HCT116 (cell line): ENCODE measurements at regions not wholly inside any gene's neighbourhood (a gene's known extent, or its start where the extent isn't known, plus 50 kb on each side); places are given as distances from the start of the nearest gene placed in this dataset.

ENCODE experiments used
- ATAC-seq: fragments of 200-7000 bp; cut with Tn5 transposase; 2 replicates; pipeline ENCODE4 v1.9.1; 2020; ENCODE audit warnings: mild to moderate bottlenecking, moderate library complexity
- BruUV-seq: library from RNA; stranded (reverse); fragments of 400-500 nt; replicated peaks from 2 replicates; lab custom pipeline; 2021; lab: Mats Ljungman, UMichigan
- CTCF ChIA-PET: fragments of 300-600 bp; sonication (Branson Sonifier 250); formaldehyde crosslinking; loops from one replicate; lab custom pipeline; 2021; ENCODE audit warnings: antibody characterized with exemption; lab: Charles Lee
- POLR2A ChIA-PET: fragments of 300-600, 350-600 bp; sonication (Branson Sonifier 250); formaldehyde crosslinking; loops from one replicate; lab custom pipeline; 2021; ENCODE audit warnings: antibody characterized with exemption; lab: Charles Lee
- RAD21 ChIA-PET, 2 experiments: fragments of 300-600 bp; sonication (Branson Sonifier 250); formaldehyde crosslinking; loops; one replicate each; lab custom pipeline; 2023; ENCODE audit warnings: low total read pairs in 2 of 2; ENCODE audit not compliant: uncharacterized antibody in 2 of 2, unreplicated experiment in 2 of 2, low non-redundant PET in 1 of 2; lab: Charles Lee
- DNase-seq: peaks from one replicate; pipeline ENCODE4 v3.0.0-alpha.2; 2010; ENCODE audit warnings: low read depth, low spot score
- H2AFZ ChIP-seq: fragments of 200-600 bp; shearing (Covaris generic), sonication (generic); 2 replicates; pipeline ENCODE4 v1.6.1; 2017; ENCODE audit warnings: low read depth, mixed run types, mixed read lengths, antibody characterized with exemption, low read length; ENCODE audit not compliant: poor library complexity, severe bottlenecking
- H3K27ac ChIP-seq: 2 replicates; pipeline ENCODE4 v1.5.1; 2012; ENCODE audit warnings: low read depth, low read length
- H3K27me3 ChIP-seq: fragments of 200-600 bp; sonication (generic); 2 replicates; pipeline ENCODE4 v1.6.1; 2016; ENCODE audit warnings: mixed run types, low read length, mixed read lengths; ENCODE audit not compliant: insufficient read depth
- H3K36me3 ChIP-seq, 2 experiments: fragments of 200-500 bp in 1 of 2; fragments of 200-600 bp in 1 of 2; sonication (Bioruptor generic) in 1 of 2; sonication (generic) in 1 of 2; 2 replicates each; pipeline versions ENCODE4 v1.5.1 to v1.6.1; 2014 to 2016; ENCODE audit warnings: low read length in 2 of 2, inconsistent platforms in 1 of 2, mixed read lengths in 1 of 2, mixed run types in 1 of 2; ENCODE audit not compliant: insufficient read depth in 2 of 2, control insufficient read depth in 1 of 2
- H3K4me1 ChIP-seq, 2 experiments: fragments of 200-600 bp in 1 of 2; sonication (generic) in 1 of 2; 2 replicates each; pipeline versions ENCODE4 v1.5.1 to v1.6.1; 2012 to 2017; ENCODE audit warnings: low read length in 2 of 2, inconsistent platforms in 1 of 2, mild to moderate bottlenecking in 1 of 2, mixed read lengths in 1 of 2, mixed run types in 1 of 2, moderate library complexity in 1 of 2; ENCODE audit not compliant: insufficient read depth in 2 of 2, control insufficient read depth in 1 of 2
- H3K4me2 ChIP-seq: fragments of 200-600 bp; sonication (generic); 2 replicates; pipeline ENCODE4 v1.6.1; 2017; ENCODE audit warnings: mixed run types, low read length, mixed read lengths
- H3K4me3 ChIP-seq, 2 experiments: fragments of 200-600 bp in 1 of 2; sonication (generic) in 1 of 2; replicated peaks in 1 of 2; 2 replicates each; pipeline ENCODE4 v1.5.1; 2011 to 2016; ENCODE audit warnings: low read length in 2 of 2, control low read depth in 1 of 2, low read depth in 1 of 2, mild to moderate bottlenecking in 1 of 2, mixed read lengths in 1 of 2, mixed run types in 1 of 2
- H3K79me2 ChIP-seq: fragments of 200-600 bp; sonication (generic); 2 replicates; pipeline ENCODE4 v1.6.1; 2017; ENCODE audit warnings: mild to moderate bottlenecking, mixed run types, low read length, moderate library complexity, mixed read lengths; ENCODE audit not compliant: insufficient read depth
- H3K9ac ChIP-seq: fragments of 200-600 bp; sonication (generic); 2 replicates; pipeline ENCODE4 v1.6.1; 2016; ENCODE audit warnings: low read length, mixed read lengths
- H3K9me2 ChIP-seq: fragments of 200-600 bp; sonication (generic), shearing (Covaris generic); 2 replicates; pipeline ENCODE4 v1.6.1; 2017; ENCODE audit warnings: mixed run types, mild to moderate bottlenecking, moderate library complexity; ENCODE audit not compliant: insufficient read depth
- H3K9me3 ChIP-seq, 2 experiments: fragments of 200-500 bp in 1 of 2; fragments of 200-600 bp in 1 of 2; sonication (Bioruptor generic) in 1 of 2; sonication (generic) in 1 of 2; 2 replicates each; pipeline ENCODE4 v1.6.1; 2014 to 2017; ENCODE audit warnings: low read length in 2 of 2, mixed read lengths in 2 of 2, inconsistent platforms in 1 of 2, low read depth in 1 of 2, mild to moderate bottlenecking in 1 of 2, mixed run types in 1 of 2, moderate library complexity in 1 of 2; ENCODE audit not compliant: control insufficient read depth in 1 of 2, insufficient read depth in 1 of 2
- H4K20me1 ChIP-seq: fragments of 200-600 bp; sonication (generic), shearing (Covaris generic); 2 replicates; pipeline ENCODE4 v1.6.1; 2017; ENCODE audit warnings: mixed run types, mild to moderate bottlenecking, moderate library complexity; ENCODE audit not compliant: insufficient read depth
- CEBPB ChIP-seq: IDR thresholded peaks from 2 replicates; pipeline ENCODE4 v1.6.1; 2012; ENCODE audit warnings: low read depth
- FOSL1 ChIP-seq: IDR thresholded peaks from 2 replicates; pipeline ENCODE4 v1.6.1; 2012; ENCODE audit warnings: low read depth
- MAX ChIP-seq: IDR thresholded peaks from 2 replicates; pipeline ENCODE4 v1.6.1; 2012
- POLR2A ChIP-seq: IDR thresholded peaks from 2 replicates; pipeline ENCODE4 v1.7.0; 2011; ENCODE audit warnings: borderline replicate concordance; ENCODE audit not compliant: insufficient read depth, insufficient read length; ENCODE audit errors: extremely low read depth
- POLR2AphosphoS5 ChIP-seq: IDR thresholded peaks from 2 replicates; pipeline ENCODE4 v1.6.1; 2011; ENCODE audit warnings: mild to moderate bottlenecking, low read depth, low read length, moderate library complexity
- RAD21 ChIP-seq: IDR thresholded peaks from 2 replicates; pipeline ENCODE4 v1.6.1; 2012; ENCODE audit warnings: low read depth, mild to moderate bottlenecking
- REST ChIP-seq: IDR thresholded peaks from 2 replicates; pipeline ENCODE4 v1.6.1; 2012; ENCODE audit warnings: low read depth
- SRF ChIP-seq: IDR thresholded peaks from 2 replicates; pipeline ENCODE4 v1.6.1; 2012; ENCODE audit warnings: low read depth
- YY1 ChIP-seq: IDR thresholded peaks from 2 replicates; pipeline ENCODE4 v1.6.1; 2011; ENCODE audit warnings: low read length, low read depth, moderate library complexity, mild to moderate bottlenecking; ENCODE audit not compliant: insufficient replicate concordance; ENCODE audit errors: extremely low read depth
- ZNF274 ChIP-seq: fragments of 200-500 bp; sonication (Bioruptor generic); IDR thresholded peaks from 2 replicates; pipeline ENCODE4 v1.6.1; 2014; ENCODE audit warnings: mild to moderate bottlenecking, low read depth, low read length, inconsistent platforms
- intact Hi-C: fragments of 100-400 bp; cut with micrococcal nuclease; formaldehyde crosslinking; loops from 2 replicates; pipeline ENCODE4 v1.10.0; 2022
- TF ChIP-seq, protein P1 (sequence below): IDR thresholded peaks from 2 replicates; pipeline ENCODE4 v1.6.1; 2012

DNA sequence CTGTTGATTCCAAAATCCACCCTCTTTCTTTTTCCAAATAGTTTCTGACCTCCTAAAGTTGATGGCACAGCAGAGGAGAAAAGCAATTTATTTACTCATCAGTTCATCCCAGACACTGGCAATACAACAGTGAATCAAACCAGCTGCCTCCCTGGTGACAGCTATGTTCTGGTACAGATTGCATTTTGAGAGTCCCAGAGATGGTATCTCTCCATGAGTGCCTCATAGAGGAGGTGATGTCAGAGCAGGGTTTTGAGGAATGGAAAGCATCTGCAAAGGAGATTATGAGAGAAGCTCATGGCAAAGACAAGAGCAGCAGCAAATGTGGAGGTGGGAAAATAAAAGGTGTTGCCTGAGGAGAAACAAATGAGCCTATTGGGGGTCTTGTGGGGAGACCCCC lies 377.2 kb downstream of the MN1 start (continued):
- TF ChIP-seq REST, result no peak
- no peak for TF ChIP-seq SRF
- no peak for TF ChIP-seq YY1
- TF ChIP-seq CEBPB, result no peak
- TF ChIP-seq MAX, result no peak
- TF ChIP-seq, protein P1, sequence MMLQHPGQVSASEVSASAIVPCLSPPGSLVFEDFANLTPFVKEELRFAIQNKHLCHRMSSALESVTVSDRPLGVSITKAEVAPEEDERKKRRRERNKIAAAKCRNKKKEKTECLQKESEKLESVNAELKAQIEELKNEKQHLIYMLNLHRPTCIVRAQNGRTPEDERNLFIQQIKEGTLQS, result no peak
- no peak for TF ChIP-seq FOSL1

GRCh38 chr22:27429476-27429875 lies 372.1 kb downstream of the MN1 start:
- no peak for ATAC-seq
- TF ChIP-seq POLR2AphosphoS5 (no peak), POLR2A (no peak), SRF (no peak), YY1 (no peak), ZNF274 (no peak), RAD21 (no peak), MAX (no peak), REST (no peak)
- intact Hi-C loops, result no loop called here
- no peak overlapping the region for H2AFZ ChIP-seq
- H3K27ac ChIP-seq, result no peak overlapping the region
- H3K79me2 ChIP-seq, result no peaks in the 10 kb centered on the region
- no peaks in the 10 kb centered on the region for H4K20me1 ChIP-seq
- H3K9me2 ChIP-seq, result no peaks in the 10 kb centered on the region
- ChIA-PET RAD21 (no interaction called here), POLR2A (no interaction called here), CTCF (no interaction called here)
- H3K36me3 ChIP-seq, result no peaks in the 10 kb centered on the region
- BruUV-seq, result no TSS peak
- peaks cover 0 to 8% of the 10 kb centered on the region in 2 experiments; a peak in 1 of 4 replicates for H3K9me3 ChIP-seq
- no peak overlapping the region for H3K9ac ChIP-seq
- H3K4me1 ChIP-seq, result no peaks in the 10 kb centered on the region
- no peak overlapping the region for H3K4me2 ChIP-seq
- no peak overlapping the region for H3K4me3 ChIP-seq
- H3K27me3 ChIP-seq, result no peaks in the 10 kb centered on the region
- DNase-seq, result no peak
